ENCODE measurements at regions not wholly inside any gene's neighbourhood (a gene's known extent, or its start where the extent isn't known, plus 50 kb on each side); places are given as distances from the start of the nearest gene placed in this dataset.

DNA sequence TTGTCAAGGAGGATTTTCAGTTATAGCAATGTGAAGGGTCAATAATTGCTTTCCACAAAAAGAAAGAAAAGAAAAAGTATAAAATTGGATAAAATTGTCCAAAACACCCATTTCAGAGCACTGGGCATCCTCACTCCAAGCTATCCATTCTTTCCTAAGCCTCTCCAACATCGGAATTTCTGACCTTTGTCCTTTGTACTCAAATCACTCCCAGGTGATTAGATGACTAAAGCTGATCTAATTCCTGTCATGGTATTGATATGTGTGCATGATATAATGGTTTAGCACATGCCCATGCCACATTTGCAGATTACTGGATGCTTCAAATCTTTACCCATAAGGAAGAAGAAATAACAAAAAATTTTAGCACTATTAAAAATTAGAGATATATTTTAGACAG, 152.3 kb downstream of the CENPC start:
- TF ChIP-seq BHLHE40 (IDR thresholded peaks at IDR 0.05; ENCODE audit: borderline replicate concordance) (no peak), SP1 (IDR thresholded peaks at IDR 0.05) (no peak), FOXK2 (IDR thresholded peaks at IDR 0.05) (no peak), L3MBTL2 (conservative IDR thresholded peaks at IDR 0.05) (no peak), ZNF384 (IDR thresholded peaks at IDR 0.05) (no peak), FOXM1 (IDR thresholded peaks at IDR 0.05; ENCODE audit: borderline replicate concordance) (no peak), NFRKB (IDR thresholded peaks at IDR 0.05) (no peak), FOXA1 (IDR thresholded peaks at IDR 0.05) (no peak), ELF4 (IDR thresholded peaks at IDR 0.05) (no peak), HDGF (IDR thresholded peaks at IDR 0.05; ENCODE audit: borderline replicate concordance) (no peak), CTBP1 (IDR thresholded peaks at IDR 0.05; ENCODE audit: borderline replicate concordance) (no peak)
- TF ChIP-seq, protein P1, sequence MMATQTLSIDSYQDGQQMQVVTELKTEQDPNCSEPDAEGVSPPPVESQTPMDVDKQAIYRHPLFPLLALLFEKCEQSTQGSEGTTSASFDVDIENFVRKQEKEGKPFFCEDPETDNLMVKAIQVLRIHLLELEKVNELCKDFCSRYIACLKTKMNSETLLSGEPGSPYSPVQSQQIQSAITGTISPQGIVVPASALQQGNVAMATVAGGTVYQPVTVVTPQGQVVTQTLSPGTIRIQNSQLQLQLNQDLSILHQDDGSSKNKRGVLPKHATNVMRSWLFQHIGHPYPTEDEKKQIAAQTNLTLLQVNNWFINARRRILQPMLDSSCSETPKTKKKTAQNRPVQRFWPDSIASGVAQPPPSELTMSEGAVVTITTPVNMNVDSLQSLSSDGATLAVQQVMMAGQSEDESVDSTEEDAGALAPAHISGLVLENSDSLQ (IDR thresholded peaks at IDR 0.05): no peak
